RPMI8226 (cell line): ENCODE measurements at regions not wholly inside any gene's neighbourhood (a gene's known extent, or its start where the extent isn't known, plus 50 kb on each side); places are given as distances from the start of the nearest gene placed in this dataset.
"Not testable (repeated sequence)": the region's sequence is repeated elsewhere in the genome, so short reads cannot be mapped to it uniquely, and the experiment has no call there.

Experiments used
- DNase-seq: peaks from one replicate; pipeline ENCODE4 v3.0.0-alpha.2; 2015

DNA sequence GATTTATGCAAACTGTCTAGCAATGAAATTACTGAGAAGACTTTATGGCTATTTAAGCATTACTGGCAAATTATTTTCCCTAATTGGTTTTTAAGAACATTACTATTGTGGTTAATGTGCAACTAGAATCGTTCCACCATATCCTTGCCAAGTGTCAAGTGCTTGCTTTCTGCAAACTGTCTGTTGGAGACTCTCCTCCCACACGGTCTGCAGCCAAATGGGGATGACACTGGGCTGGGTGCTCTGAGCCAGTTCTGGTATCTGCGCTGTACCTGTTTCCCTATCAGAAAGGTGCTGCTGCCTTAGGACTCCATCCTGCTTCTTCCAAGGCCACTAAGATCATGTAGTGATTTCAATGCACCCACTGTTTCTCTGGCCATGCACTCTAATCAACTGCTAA lies 110.4 kb downstream of the RAMP3 start:
- no peak for DNase-seq

GRCh38 chr7:45269192-45269591 lies 111.6 kb downstream of the RAMP3 start:
- no peak for DNase-seq

DNA sequence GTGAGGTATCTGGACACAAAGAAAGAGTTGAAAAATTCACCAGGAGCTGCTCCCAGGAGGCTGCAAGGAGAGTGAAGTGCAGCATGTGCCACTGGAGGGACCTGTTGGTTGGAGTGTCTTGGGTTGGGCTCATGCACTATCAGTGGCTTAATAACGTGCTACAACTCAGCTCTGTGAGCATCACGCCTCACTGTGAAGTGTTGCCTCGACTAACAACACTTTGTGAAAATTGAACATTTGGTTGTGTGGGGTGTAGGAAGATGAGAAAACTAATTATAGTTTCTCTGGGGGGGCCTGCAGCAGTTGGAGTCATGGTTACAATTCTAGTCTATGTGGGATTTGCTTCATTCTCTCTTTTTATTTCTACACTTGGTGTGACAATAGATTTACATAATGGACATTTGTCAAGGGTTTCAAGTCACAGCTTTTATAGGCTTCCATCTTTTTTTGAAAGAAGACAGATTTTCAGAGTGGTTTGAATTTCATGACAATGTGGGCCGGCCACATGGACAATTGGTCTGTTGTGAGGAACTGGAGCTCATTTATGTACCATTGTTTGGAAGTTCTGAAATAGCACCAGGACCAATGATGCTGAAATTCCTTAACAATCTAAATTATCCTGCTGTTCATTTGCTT lies 121.3 kb downstream of the RAMP3 start:
- DNase-seq = no peak

DNA sequence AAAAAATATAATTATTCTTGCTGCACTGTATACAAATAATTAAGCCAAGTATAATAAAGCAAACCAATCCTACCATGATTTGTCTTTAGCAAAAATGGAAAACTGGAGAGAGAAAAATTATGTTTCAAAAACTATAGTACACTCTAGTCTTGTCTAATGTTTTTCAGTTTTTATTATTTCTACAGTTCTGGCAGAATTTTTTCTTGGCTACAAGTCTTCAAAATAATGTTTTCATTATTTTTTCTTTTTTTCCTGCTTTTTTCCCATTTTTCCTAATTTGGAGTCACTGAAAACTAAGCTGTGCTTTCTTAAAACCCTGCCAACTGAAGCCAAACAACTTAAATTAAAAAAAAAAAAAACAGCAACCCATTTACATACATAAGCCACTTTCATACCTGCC lies 132.0 kb downstream of the RAMP3 start:
- not testable (repeated sequence) for DNase-seq

GRCh38 chr7:45290880-45291279 lies 133.3 kb downstream of the RAMP3 start:
- DNase-seq = no peak

GRCh38 chr7:45292481-45292880 lies 134.9 kb downstream of the RAMP3 start:
- peak; percentile 71 for DNase-seq

DNA sequence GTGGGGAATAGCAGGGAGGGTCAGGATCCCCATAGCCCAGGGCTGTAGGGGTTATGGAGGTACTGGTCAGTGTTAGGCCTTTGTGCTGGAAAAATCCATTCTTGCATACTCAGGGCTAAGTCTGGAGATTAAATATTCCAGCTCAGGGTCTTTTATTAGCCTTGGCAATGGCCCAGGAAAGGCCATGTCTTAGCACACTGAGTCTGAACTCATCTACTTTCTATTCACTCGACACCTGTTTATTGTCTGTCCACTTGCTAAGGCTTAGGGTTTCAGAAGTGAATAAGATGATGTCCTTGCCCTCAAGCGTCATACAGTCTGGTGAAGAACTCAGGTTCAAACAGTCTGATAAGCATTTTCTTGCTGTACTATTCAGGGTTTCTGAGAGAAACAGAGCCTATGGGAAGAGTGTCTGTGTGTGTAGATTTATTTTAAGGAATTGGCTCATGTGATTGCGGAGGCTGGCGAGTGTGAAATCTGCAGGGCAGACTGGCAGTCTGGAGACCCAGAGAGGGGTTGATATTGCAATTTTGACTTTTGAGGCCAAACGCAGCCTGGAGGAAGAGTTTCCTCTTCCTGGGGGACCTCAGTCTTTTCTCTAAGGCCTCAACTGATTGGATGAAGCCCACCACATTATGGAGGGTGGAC lies 135.8 kb downstream of the RAMP3 start:
- DNase-seq = no peak

- no peak for DNase-seq
These were observed 137.0 kb downstream of the RAMP3 start for GRCh38 chr7:45294559-45294958.

- no peak for DNase-seq
These were observed 137.6 kb downstream of the RAMP3 start for GRCh38 chr7:45295222-45295621.

DNA sequence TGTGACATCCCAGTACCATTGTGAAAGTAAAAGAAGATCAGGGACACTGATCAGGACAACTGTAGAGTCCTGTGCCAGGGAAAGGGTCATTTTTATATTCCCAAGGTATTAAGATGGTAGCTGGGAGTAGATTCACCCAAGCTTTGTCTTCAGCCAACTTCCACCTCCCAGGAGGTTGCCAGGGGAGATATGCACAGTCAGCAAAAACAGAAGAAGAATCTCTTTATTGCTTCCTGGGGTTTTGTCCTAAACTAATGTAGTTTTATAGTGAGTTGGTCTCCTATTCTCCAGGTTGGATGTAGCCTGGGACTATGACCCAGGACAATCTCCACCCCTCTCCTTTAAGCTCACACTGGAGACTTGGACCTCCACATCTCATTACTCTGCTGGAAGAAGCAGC lies 139.2 kb downstream of the RAMP3 start:
- no peak for DNase-seq

GRCh38 chr7:45306752-45307305 lies 149.2 kb downstream of the RAMP3 start:
- no peak for DNase-seq

- DNase-seq = no peak
These were observed 154.0 kb downstream of the RAMP3 start for GRCh38 chr7:45311597-45311996.

DNA sequence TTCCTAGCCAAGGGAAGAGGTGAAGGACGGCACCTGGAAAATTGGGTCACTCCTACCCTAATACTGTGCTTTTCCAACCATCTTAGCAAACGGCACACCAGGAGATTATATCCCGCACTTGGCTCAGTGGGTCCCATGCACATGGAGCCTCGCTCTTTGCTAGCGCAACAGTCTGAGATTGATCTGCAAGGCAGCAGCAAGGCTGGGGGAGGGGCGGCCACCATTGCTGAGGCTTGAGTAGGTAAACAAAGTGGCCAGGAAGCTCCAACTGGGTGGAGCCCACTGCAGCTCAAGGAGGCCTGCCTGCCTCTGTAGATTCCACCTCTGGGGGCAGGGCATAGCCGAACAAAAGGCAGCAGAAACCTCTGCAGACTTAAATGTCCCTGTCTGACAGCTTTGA lies 157.9 kb downstream of the RAMP3 start:
- not testable (repeated sequence) for DNase-seq

- DNase-seq = peak; percentile 20
These were observed 167.2 kb downstream of the RAMP3 start for GRCh38 chr7:45324683-45325237.

DNA sequence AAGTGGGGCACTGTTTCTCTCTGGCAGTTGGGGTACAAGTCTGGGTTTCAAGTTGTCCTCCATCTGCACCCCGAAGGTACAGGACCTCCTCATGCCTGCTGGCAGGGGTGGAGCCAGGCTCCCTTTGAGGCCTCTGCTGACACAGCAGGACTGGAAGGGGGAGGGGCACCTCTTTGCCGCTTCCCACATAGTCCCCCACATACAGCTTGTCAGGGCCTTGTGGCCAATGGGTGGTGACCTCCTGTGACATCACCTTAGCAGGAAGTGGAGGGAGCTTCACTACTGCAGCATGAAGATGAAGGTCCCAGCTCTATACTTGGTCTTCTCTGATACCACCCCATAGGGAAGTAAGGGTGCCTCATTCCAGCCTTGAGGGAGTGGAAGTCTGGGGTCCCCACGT lies 167.8 kb downstream of the RAMP3 start:
- DNase-seq = peak; percentile 17

DNA sequence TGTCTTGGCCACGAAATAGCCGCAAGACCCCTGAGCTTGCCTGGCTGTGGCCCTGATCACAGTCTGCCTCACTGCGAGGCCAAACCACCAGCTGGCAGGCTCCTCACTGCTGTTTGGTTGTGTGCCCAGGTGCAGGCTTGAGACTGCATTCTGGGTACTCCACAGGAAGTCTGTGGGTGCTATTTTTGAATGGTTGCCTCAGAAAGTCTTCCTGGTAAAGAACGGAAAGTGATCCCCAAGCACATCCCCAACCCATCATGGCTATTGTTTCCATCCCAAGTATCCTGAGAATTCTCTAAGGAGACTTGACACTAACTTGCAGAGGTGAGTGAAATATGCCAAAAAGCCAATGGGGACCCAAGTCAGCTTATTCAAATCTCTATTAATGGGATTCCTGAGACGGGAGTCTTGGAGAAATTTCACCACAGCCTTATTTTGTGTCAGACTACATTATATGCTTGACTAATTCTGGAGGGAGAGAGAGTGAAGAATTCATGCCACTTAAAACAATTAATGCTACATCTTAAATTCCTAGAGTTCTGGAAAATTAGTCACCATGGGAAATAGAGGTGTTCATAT lies 170.9 kb downstream of the RAMP3 start:
- peak; percentile 53 for DNase-seq

DNA sequence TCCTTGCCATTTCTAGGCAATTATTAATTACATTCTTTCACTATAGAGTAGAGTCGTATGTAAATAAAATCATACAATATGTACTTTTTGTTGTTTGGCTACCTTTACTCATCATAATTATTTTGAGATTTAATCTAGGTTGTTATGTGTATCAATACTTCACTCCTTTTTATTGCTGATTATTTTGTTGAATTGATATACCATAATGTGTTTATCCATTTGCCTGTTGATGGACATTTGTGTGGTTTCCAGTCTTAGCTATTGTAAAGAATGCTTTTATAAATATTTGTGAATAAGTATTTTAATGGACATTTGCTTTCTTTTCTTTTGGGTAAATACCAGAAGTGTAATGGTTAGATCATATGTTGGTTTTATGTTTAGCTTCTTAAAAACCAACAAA lies 174.0 kb downstream of the RAMP3 start:
- no peak for DNase-seq

- DNase-seq = not testable (repeated sequence)
These were observed 177.4 kb downstream of the RAMP3 start for GRCh38 chr7:45335024-45335423.

GRCh38 chr7:45342236-45342635 lies 184.6 kb downstream of the RAMP3 start:
- DNase-seq = peak; percentile 47

- DNase-seq = no peak
These were observed 186.2 kb downstream of the RAMP3 start for GRCh38 chr7:45343746-45344145.

- no peak for DNase-seq
These were observed 190.2 kb downstream of the RAMP3 start for GRCh38 chr7:45347804-45348203.

DNA sequence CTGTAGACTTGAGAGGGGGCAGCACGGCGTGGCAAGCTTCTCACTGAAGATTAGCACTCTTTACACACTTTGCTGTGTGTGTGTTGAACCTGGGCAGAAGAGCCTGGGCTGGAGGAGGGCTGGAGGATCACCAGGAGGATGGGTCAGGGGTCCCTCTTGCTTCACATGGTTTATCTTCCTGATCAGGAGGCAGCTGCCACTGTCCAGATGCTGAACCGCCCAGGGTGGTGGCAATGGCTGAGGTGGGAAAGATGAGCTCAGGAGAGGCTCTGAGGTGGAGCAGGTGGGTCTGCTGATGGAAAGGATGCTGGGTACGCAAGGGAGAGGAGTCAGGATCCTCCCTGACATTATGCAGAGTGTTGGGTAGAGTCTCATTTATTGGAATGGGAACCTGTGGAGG lies 191.5 kb downstream of the RAMP3 start:
- no peak for DNase-seq

GRCh38 chr7:45350896-45351295 lies 193.3 kb downstream of the RAMP3 start:
- DNase-seq = no peak

- no peak for DNase-seq
These were observed 200.7 kb downstream of the RAMP3 start for GRCh38 chr7:45358287-45358686.
